Panc1 (cell line): ENCODE measurements at regions not wholly inside any gene's neighbourhood (a gene's known extent, or its start where the extent isn't known, plus 50 kb on each side); places are given as distances from the start of the nearest gene placed in this dataset.

Experiments
- ATAC-seq: fragments of 200-7000 bp; cut with Tn5 transposase; 2 replicates; pipeline ENCODE4 v1.9.1; 2020; ENCODE audit warnings: mild to moderate bottlenecking, moderate library complexity
- BruUV-seq: library from RNA; stranded (reverse); fragments of 400-500 nt; replicated peaks from 2 replicates; lab custom pipeline; 2021; lab: Mats Ljungman, UMichigan
- CTCF ChIA-PET: fragments of 300-600 bp; sonication (Branson Sonifier 250); formaldehyde crosslinking; loops from one replicate; lab custom pipeline; 2022; ENCODE audit warnings: antibody characterized with exemption; lab: Charles Lee
- POLR2A ChIA-PET: fragments of 300-600 bp; sonication (Branson Sonifier 250); formaldehyde crosslinking; loops from one replicate; lab custom pipeline; 2022; ENCODE audit warnings: antibody characterized with exemption; lab: Charles Lee
- DNase-seq: peaks from one replicate; pipeline ENCODE4 v3.0.0-alpha.2; 2010; ENCODE audit warnings: low read depth, low spot score
- H3K27ac ChIP-seq: 2 replicates; pipeline ENCODE4 v1.5.1; 2011; ENCODE audit warnings: mild to moderate bottlenecking, low read length, inconsistent platforms
- H3K27me3 ChIP-seq: fragments of 200-500 bp; sonication (Bioruptor generic); 2 replicates; pipeline ENCODE4 v1.6.0; 2014; ENCODE audit warnings: low read length, inconsistent platforms; ENCODE audit not compliant: control insufficient read depth, insufficient read depth
- H3K36me3 ChIP-seq: fragments of 200-500 bp; sonication (Bioruptor generic); 2 replicates; pipeline ENCODE4 v1.5.1; 2014; ENCODE audit warnings: inconsistent platforms, mild to moderate bottlenecking, low read length, moderate library complexity; ENCODE audit not compliant: control insufficient read depth, insufficient read depth
- H3K4me1 ChIP-seq: 2 replicates; pipeline ENCODE4 v1.5.1; 2011; ENCODE audit warnings: inconsistent platforms, mild to moderate bottlenecking, low read length, moderate library complexity; ENCODE audit not compliant: control insufficient read depth, insufficient read depth
- H3K4me3 ChIP-seq, 2 experiments: 2 replicates each; pipeline ENCODE4 v1.5.1; 2011 to 2012; ENCODE audit warnings: low read depth in 2 of 2, low read length in 2 of 2, mild to moderate bottlenecking in 2 of 2, inconsistent platforms in 1 of 2, moderate library complexity in 1 of 2
- H3K9me3 ChIP-seq: fragments of 200-500 bp; sonication (Bioruptor generic); 2 replicates; pipeline ENCODE4 v1.5.1; 2014; ENCODE audit warnings: low read depth, mild to moderate bottlenecking, inconsistent platforms, low read length, moderate library complexity; ENCODE audit not compliant: control insufficient read depth, insufficient read depth
- POLR2AphosphoS5 ChIP-seq: IDR thresholded peaks from 2 replicates; pipeline ENCODE4 v1.6.1; 2012; ENCODE audit warnings: mild to moderate bottlenecking, low read depth, low read length, moderate library complexity
- SIN3A ChIP-seq: IDR thresholded peaks from 2 replicates; pipeline ENCODE4 v1.6.1; 2012; ENCODE audit warnings: low read depth, mild to moderate bottlenecking, low read length, moderate library complexity, borderline replicate concordance; ENCODE audit not compliant: insufficient read depth
- TCF7L2 ChIP-seq: IDR thresholded peaks from 2 replicates; pipeline ENCODE4 v1.6.1; 2011; ENCODE audit warnings: mild to moderate bottlenecking, low read depth, low read length, inconsistent platforms
- in situ Hi-C: cut with HindIII; loops from 2 replicates; pipeline ENCODE4 v1.10.0; 2016; ENCODE audit warnings: low sequenced_read_pairs, low pct_unique_long_range_greater_than_20kb
- intact Hi-C: fragments of 100-400 bp; cut with micrococcal nuclease; formaldehyde crosslinking; loops from one replicate; pipeline ENCODE4 v1.10.0; 2022; ENCODE audit not compliant: unreplicated experiment
- TF ChIP-seq, protein P1 (sequence below): fragments of 450-650 bp; IDR thresholded peaks from 2 replicates; pipeline ENCODE4 v1.5.1; 2017; ENCODE audit warnings: mild to moderate bottlenecking
- TF ChIP-seq, protein P2 (sequence below), 2 experiments: IDR thresholded peaks; 2 replicates each; pipeline ENCODE4 v1.6.1; 2011 to 2012; ENCODE audit warnings: low read depth in 2 of 2, control low read depth in 1 of 2, low read length in 1 of 2, mild to moderate bottlenecking in 1 of 2, moderate library complexity in 1 of 2; ENCODE audit not compliant: insufficient read depth in 1 of 2

DNA sequence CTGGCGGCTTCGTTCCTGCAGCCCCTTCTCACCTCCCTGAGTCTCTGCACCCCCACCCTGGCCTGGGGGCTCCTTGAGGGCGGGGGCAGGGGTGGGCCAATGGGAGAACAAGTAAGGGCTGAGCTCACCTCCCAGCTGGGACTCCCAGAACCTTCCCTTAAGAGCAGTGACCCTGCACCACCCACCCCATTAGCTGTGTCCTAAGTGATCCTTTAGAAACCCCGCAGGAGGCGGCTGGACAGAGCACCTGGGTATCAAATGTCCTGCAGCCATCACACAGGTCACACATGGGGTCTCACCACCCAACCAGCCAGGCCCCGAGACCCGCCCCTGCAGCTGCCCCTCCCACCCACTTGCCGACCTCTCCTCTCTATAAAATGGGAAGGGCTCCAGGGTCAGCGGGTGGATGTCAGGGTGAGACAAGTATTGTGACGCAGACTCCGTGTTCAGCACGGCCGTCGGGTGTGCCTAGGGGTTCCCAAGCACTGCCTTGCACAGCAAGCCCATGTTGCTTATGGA is 151.2 kb upstream of the C14orf180 start:
- ATAC-seq (no peak), DNase-seq (no peak)
- no TSS peak for BruUV-seq
- H3K36me3 ChIP-seq, result no peaks in the 10 kb centered on the region
- no peak overlapping the region for H3K4me3 ChIP-seq
- no peaks in the 10 kb centered on the region for H3K4me1 ChIP-seq
- H3K27ac ChIP-seq, result no peak overlapping the region
- H3K9me3 ChIP-seq, result no peaks in the 10 kb centered on the region
- in situ Hi-C loops (no loop called here), intact Hi-C loops (no loop called here)
- ChIA-PET CTCF (no interaction called here), POLR2A (no interaction called here)
- TF ChIP-seq POLR2AphosphoS5 (no peak), SIN3A (no peak), TCF7L2 (no peak)
- TF ChIP-seq, protein P1, sequence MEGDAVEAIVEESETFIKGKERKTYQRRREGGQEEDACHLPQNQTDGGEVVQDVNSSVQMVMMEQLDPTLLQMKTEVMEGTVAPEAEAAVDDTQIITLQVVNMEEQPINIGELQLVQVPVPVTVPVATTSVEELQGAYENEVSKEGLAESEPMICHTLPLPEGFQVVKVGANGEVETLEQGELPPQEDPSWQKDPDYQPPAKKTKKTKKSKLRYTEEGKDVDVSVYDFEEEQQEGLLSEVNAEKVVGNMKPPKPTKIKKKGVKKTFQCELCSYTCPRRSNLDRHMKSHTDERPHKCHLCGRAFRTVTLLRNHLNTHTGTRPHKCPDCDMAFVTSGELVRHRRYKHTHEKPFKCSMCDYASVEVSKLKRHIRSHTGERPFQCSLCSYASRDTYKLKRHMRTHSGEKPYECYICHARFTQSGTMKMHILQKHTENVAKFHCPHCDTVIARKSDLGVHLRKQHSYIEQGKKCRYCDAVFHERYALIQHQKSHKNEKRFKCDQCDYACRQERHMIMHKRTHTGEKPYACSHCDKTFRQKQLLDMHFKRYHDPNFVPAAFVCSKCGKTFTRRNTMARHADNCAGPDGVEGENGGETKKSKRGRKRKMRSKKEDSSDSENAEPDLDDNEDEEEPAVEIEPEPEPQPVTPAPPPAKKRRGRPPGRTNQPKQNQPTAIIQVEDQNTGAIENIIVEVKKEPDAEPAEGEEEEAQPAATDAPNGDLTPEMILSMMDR, result no peak
- TF ChIP-seq, protein P2, sequence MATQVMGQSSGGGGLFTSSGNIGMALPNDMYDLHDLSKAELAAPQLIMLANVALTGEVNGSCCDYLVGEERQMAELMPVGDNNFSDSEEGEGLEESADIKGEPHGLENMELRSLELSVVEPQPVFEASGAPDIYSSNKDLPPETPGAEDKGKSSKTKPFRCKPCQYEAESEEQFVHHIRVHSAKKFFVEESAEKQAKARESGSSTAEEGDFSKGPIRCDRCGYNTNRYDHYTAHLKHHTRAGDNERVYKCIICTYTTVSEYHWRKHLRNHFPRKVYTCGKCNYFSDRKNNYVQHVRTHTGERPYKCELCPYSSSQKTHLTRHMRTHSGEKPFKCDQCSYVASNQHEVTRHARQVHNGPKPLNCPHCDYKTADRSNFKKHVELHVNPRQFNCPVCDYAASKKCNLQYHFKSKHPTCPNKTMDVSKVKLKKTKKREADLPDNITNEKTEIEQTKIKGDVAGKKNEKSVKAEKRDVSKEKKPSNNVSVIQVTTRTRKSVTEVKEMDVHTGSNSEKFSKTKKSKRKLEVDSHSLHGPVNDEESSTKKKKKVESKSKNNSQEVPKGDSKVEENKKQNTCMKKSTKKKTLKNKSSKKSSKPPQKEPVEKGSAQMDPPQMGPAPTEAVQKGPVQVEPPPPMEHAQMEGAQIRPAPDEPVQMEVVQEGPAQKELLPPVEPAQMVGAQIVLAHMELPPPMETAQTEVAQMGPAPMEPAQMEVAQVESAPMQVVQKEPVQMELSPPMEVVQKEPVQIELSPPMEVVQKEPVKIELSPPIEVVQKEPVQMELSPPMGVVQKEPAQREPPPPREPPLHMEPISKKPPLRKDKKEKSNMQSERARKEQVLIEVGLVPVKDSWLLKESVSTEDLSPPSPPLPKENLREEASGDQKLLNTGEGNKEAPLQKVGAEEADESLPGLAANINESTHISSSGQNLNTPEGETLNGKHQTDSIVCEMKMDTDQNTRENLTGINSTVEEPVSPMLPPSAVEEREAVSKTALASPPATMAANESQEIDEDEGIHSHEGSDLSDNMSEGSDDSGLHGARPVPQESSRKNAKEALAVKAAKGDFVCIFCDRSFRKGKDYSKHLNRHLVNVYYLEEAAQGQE (IDR thresholded peaks at IDR 0.05; ENCODE audit: insufficient read depth in 1 of 2, low read depth in 2 of 2, low read length in 1 of 2), result no peak
- H3K27me3 ChIP-seq, result no peaks in the 10 kb centered on the region

DNA sequence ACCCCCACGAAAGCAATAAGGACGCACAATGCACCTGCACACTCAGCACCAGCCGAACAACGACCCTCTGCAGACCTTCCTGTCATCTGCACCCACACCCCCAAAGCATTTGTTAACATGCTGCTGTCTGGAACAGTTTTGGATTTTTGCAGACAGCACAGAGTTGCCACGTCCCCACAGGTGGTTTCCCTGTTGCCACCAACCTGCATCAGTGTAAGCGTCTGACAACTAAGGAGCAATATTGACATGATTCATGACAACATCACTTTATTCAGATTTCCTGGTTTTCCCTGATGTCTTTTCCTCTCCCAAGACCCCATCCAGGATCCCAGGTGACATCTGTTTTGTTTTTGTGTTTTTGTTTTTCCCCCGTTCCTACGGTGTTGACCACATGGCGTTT is 150.7 kb upstream of the C14orf180 start:
- BruUV-seq, result no TSS peak
- intact Hi-C loops (no loop called here), in situ Hi-C loops (no loop called here)
- no peaks in the 10 kb centered on the region for H3K9me3 ChIP-seq
- CTCF ChIA-PET, result no interaction called here
- POLR2A ChIA-PET, result no interaction called here
- no peaks in the 10 kb centered on the region for H3K27me3 ChIP-seq
- TF ChIP-seq POLR2AphosphoS5 (no peak), SIN3A (no peak), TCF7L2 (no peak)
- TF ChIP-seq, protein P1, result no peak
- TF ChIP-seq, protein P2 (IDR thresholded peaks at IDR 0.05; ENCODE audit: insufficient read depth in 1 of 2, low read depth in 2 of 2, low read length in 1 of 2), result no peak
- no peaks in the 10 kb centered on the region for H3K4me1 ChIP-seq
- H3K27ac ChIP-seq, result no peak overlapping the region
- ATAC-seq (no peak), DNase-seq (no peak)
- H3K36me3 ChIP-seq, result no peaks in the 10 kb centered on the region
- no peak overlapping the region for H3K4me3 ChIP-seq
